K562 (cell line): ENCODE measurements at regions not wholly inside any gene's neighbourhood (a gene's known extent, or its start where the extent isn't known, plus 50 kb on each side); places are given as distances from the start of the nearest gene placed in this dataset.

ENCODE experiments used
- ATAC-seq: fragments of 200-7000 bp; cut with Tn5 transposase; 3 replicates; pipeline ENCODE4 v1.9.1; 2020; ENCODE audit warnings: moderate library complexity
- BruUV-seq: library from RNA; stranded (reverse); fragments of 400-500 nt; replicated peaks from 2 replicates; lab custom pipeline; 2021; lab: Mats Ljungman, UMichigan
- CTCF ChIA-PET: fragments of 300-600 bp; formaldehyde crosslinking; extraction: SDS; loops from one replicate; lab custom pipeline; 2021; ENCODE audit warnings: low intra/inter-chr PET ratio; lab: Yijun Ruan, JAX
- POLR2A ChIA-PET: fragments of 300-600, 350-650 bp; sonication (Branson Sonifier 250); formaldehyde crosslinking; extraction: SDS; loops from one replicate; lab custom pipeline; 2021; ENCODE audit warnings: antibody characterized with exemption, inconsistent platforms; lab: Yijun Ruan, JAX
- DNase-seq, 4 experiments: peaks; one replicate each; pipeline versions ENCODE4 v3.0.0 to v3.0.0-alpha.2; 2011 to 2018; ENCODE audit warnings: low spot score in 3 of 4, mixed read lengths in 3 of 4; ENCODE audit errors: extremely low read depth in 1 of 4
- FAIRE-seq: peaks from 2 replicates; lab custom pipeline; 2011; peaks lifted over from hg19 to GRCh38; lab: Jason Lieb, UNC
- H2AFZ ChIP-seq: 2 replicates; pipeline ENCODE4 v1.6.0; 2011; ENCODE audit warnings: low read depth, low read length, control low read depth, inconsistent platforms
- H3K27ac ChIP-seq: fragments of 200-600 bp; 3 replicates; pipeline ENCODE4 v1.8.0; 2011; ENCODE audit warnings: low read depth, mild to moderate bottlenecking, control low read depth, inconsistent platforms, low read length, moderate library complexity, mixed read lengths; ENCODE audit errors: extremely low read depth
- H3K27me3 ChIP-seq, 2 experiments: fragments of 300-600 bp in 1 of 2; 2 replicates in 1 of 2; 3 replicates in 1 of 2; pipeline versions ENCODE4 v1.6.0 to v1.8.0; 2011; ENCODE audit warnings: inconsistent platforms in 2 of 2, low read length in 2 of 2, mild to moderate bottlenecking in 1 of 2, mixed read lengths in 1 of 2, moderate library complexity in 1 of 2; ENCODE audit not compliant: control insufficient read depth in 2 of 2, insufficient read depth in 2 of 2
- H3K36me3 ChIP-seq: fragments of 300-600 bp; 3 replicates; pipeline ENCODE4 v1.8.0; 2011; ENCODE audit warnings: mild to moderate bottlenecking, low read length, inconsistent platforms; ENCODE audit not compliant: control insufficient read depth, insufficient read depth
- H3K4me1 ChIP-seq, 2 experiments: fragments of 200-600 bp in 1 of 2; replicated peaks in 1 of 2; 2 replicates in 1 of 2; 3 replicates in 1 of 2; pipeline versions ENCODE4 v1.5.1 to v1.8.0; 2011; ENCODE audit warnings: inconsistent platforms in 2 of 2, low read length in 2 of 2, mild to moderate bottlenecking in 1 of 2, mixed read lengths in 1 of 2, moderate library complexity in 1 of 2; ENCODE audit not compliant: control insufficient read depth in 2 of 2, insufficient read depth in 2 of 2
- H3K4me2 ChIP-seq: 2 replicates; pipeline ENCODE4 v1.6.1; 2011; ENCODE audit warnings: low read length, control low read depth, inconsistent platforms, mixed read lengths; ENCODE audit not compliant: insufficient read depth
- H3K4me3 ChIP-seq: fragments of 200-600 bp; sonication (generic), shearing (Covaris generic); 2 replicates; pipeline ENCODE4 v1.5.1; 2016; ENCODE audit warnings: control low read depth, inconsistent platforms
- H3K79me2 ChIP-seq: fragments of 200-600 bp; 3 replicates; pipeline ENCODE4 v1.8.0; 2011; ENCODE audit warnings: low read length, inconsistent platforms; ENCODE audit not compliant: control insufficient read depth, insufficient read depth
- H3K9ac ChIP-seq, 2 experiments: 2 replicates each; pipeline versions ENCODE4 v1.6.0 to v1.6.1; 2011; ENCODE audit warnings: low read depth in 2 of 2, low read length in 2 of 2, control low read depth in 1 of 2, inconsistent platforms in 1 of 2, mild to moderate bottlenecking in 1 of 2, mixed read lengths in 1 of 2; ENCODE audit not compliant: insufficient read depth in 1 of 2
- H3K9me1 ChIP-seq: one replicate; pipeline ENCODE4 v1.6.0; 2011; ENCODE audit warnings: inconsistent platforms, mild to moderate bottlenecking, low read length, moderate library complexity; ENCODE audit not compliant: control insufficient read depth, insufficient read depth
- H3K9me3 ChIP-seq: replicated peaks from 2 replicates; pipeline ENCODE4 v1.5.1; 2011; ENCODE audit warnings: low read depth, low read length, inconsistent platforms; ENCODE audit not compliant: control insufficient read depth, insufficient read depth
- H4K20me1 ChIP-seq: replicated peaks from 2 replicates; pipeline ENCODE4 v1.6.1; 2011; ENCODE audit warnings: low read length, inconsistent platforms, mixed read lengths; ENCODE audit not compliant: control insufficient read depth, insufficient read depth
- BCL6 ChIP-seq: fragments of 250-450 bp; sonication (Bioruptor Pico); IDR thresholded peaks from 2 replicates; pipeline ENCODE4 v1.4.0; 2020
- CBX3 ChIP-seq, 2 experiments: IDR thresholded peaks; 1 replicate in 1 of 2; 2 replicates in 1 of 2; pipeline ENCODE4 v1.6.1; 2012; ENCODE audit warnings: inconsistent platforms in 2 of 2, low read length in 2 of 2, borderline replicate concordance in 1 of 2, control low read depth in 1 of 2
- CHCHD3 ChIP-seq: fragments of 250-450 bp; sonication (Bioruptor Pico); IDR thresholded peaks from 2 replicates; pipeline ENCODE4 v2.1.2; 2022; ENCODE audit warnings: mild to moderate bottlenecking
- EP400 ChIP-seq: fragments of 450-650 bp; IDR thresholded peaks from 2 replicates; pipeline ENCODE4 v1.6.1; 2017; ENCODE audit warnings: antibody characterized with exemption, mild to moderate bottlenecking, moderate library complexity
- IFI16 ChIP-seq: fragments of 250-450 bp; sonication (Bioruptor Pico); IDR thresholded peaks from 2 replicates; pipeline ENCODE4 v2.1.2; 2022; ENCODE audit warnings: mild to moderate bottlenecking, inconsistent platforms
- LCOR ChIP-seq: sonication (generic); formaldehyde crosslinking; IDR thresholded peaks from 2 replicates; pipeline ENCODE4 v1.8.0; 2022; ENCODE audit warnings: mild to moderate bottlenecking, missing genetic modification reagents
- LEF1 ChIP-seq: fragments of 450-650 bp; IDR thresholded peaks from 2 replicates; pipeline ENCODE4 v1.6.1; 2016; ENCODE audit warnings: mild to moderate bottlenecking
- MED1 ChIP-seq: sonication (generic); formaldehyde crosslinking; IDR thresholded peaks from 2 replicates; pipeline ENCODE4 v1.8.1; 2023; ENCODE audit warnings: missing genetic modification reagents, borderline replicate concordance
- POLR2AphosphoS5 ChIP-seq: IDR thresholded peaks from 2 replicates; pipeline ENCODE4 v1.6.1; 2011; ENCODE audit warnings: mild to moderate bottlenecking, low read depth, low read length, moderate library complexity; ENCODE audit not compliant: control insufficient read depth, insufficient read depth
- RERE ChIP-seq: sonication (generic); formaldehyde crosslinking; IDR thresholded peaks from 2 replicates; pipeline ENCODE4 v1.8.0; 2023; ENCODE audit warnings: missing genetic modification reagents, mild to moderate bottlenecking, borderline replicate concordance
- SNIP1 ChIP-seq: fragments of 450-650 bp; IDR thresholded peaks from 2 replicates; pipeline ENCODE4 v1.7.1; 2017; ENCODE audit warnings: low read depth, mild to moderate bottlenecking
- SRSF1 ChIP-seq: fragments of 200-400 bp; formaldehyde crosslinking; IDR thresholded peaks from 2 replicates; pipeline ENCODE4 v1.6.1; 2017; ENCODE audit warnings: mild to moderate bottlenecking, low read depth, low read length, moderate library complexity
- SRSF7 ChIP-seq: fragments of 200-400 bp; formaldehyde crosslinking; optimal IDR thresholded peaks from 2 replicates; pipeline ENCODE3; 2017; ENCODE audit warnings: mild to moderate bottlenecking, low read depth, low read length
- ZNF165 ChIP-seq: fragments of 250-450 bp; sonication (Bioruptor Pico); IDR thresholded peaks from 2 replicates; pipeline ENCODE4 v1.4.0; 2020; ENCODE audit warnings: borderline replicate concordance
- ZNF444 ChIP-seq: fragments of 250-450 bp; sonication (Bioruptor Pico); IDR thresholded peaks from 2 replicates; pipeline ENCODE4 v1.4.0; 2020; ENCODE audit warnings: mild to moderate bottlenecking, moderate library complexity
- in situ Hi-C: fragments of 300-500 bp; cut with MboI; formaldehyde crosslinking; loops from 4 replicates; pipeline ENCODE4 v1.15.0; 2018; ENCODE audit warnings: inconsistent platforms, mixed read lengths
- intact Hi-C: fragments of 100-400 bp; cut with micrococcal nuclease; formaldehyde crosslinking; loops from 2 replicates; pipeline ENCODE4 v1.14.2; 2022
- TF ChIP-seq, protein P1 (sequence below): fragments of 450-650 bp; formaldehyde crosslinking; IDR thresholded peaks from 2 replicates; pipeline ENCODE4 v1.4.0; 2022; ENCODE audit warnings: missing genetic modification characterization

GRCh38 chr11:26017903-26018302 lies 314.0 kb upstream of the ANO3 start (continued):
- TF ChIP-seq RERE: no peak
- TF ChIP-seq, all 486 proteins: peak for 0

DNA sequence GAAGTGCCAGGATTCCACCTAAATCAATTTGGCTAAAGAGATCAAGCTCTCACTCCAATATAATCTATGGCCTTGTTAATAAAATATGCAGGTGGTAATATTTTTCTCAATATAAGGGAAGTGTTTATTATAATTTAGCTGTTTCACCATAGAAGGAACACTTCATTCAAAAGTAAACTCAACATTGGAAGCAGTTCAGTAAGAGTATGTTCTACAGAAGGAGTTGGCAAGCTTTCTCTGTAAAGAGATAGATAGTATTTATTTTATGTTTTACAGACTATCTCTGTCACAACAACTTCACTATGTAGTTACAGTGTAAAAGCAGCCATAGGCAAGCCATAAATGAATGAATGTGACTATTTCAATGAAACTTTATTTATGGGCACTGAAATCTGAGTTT lies 313.6 kb upstream of the ANO3 start:
- H3K27me3 ChIP-seq: no peaks in the 10 kb centered on the region
- H3K4me3 ChIP-seq: no peak overlapping the region
- H3K27ac ChIP-seq: no peak overlapping the region
- no peak for ATAC-seq
- ChIA-PET POLR2A (no interaction called here), CTCF (no interaction called here)
- H3K9me1 ChIP-seq: no peaks in the 10 kb centered on the region
- H4K20me1 ChIP-seq: no peaks in the 10 kb centered on the region
- FAIRE-seq: no peak
- intact Hi-C loops (no loop called here), in situ Hi-C loops (no loop called here)
- no peaks in the 10 kb centered on the region for H3K9me3 ChIP-seq
- H3K4me1 ChIP-seq: no peaks in the 10 kb centered on the region
- no peaks in the 10 kb centered on the region for H3K79me2 ChIP-seq
- H2AFZ ChIP-seq: no peak overlapping the region
- no peak overlapping the region for H3K4me2 ChIP-seq
- H3K36me3 ChIP-seq: no peaks in the 10 kb centered on the region
- BruUV-seq: no TSS peak
- DNase-seq: no peak
- no peak overlapping the region for H3K9ac ChIP-seq
- TF ChIP-seq, protein P1, sequence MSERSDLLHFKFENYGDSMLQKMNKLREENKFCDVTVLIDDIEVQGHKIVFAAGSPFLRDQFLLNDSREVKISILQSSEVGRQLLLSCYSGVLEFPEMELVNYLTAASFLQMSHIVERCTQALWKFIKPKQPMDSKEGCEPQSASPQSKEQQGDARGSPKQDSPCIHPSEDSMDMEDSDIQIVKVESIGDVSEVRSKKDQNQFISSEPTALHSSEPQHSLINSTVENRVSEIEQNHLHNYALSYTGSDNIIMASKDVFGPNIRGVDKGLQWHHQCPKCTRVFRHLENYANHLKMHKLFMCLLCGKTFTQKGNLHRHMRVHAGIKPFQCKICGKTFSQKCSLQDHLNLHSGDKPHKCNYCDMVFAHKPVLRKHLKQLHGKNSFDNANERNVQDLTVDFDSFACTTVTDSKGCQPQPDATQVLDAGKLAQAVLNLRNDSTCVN (CRISPR knock-in tag): no peak
- no peak for TF ChIP-seq SRSF1
- TF ChIP-seq LEF1: no peak
- no peak for TF ChIP-seq BCL6 (CRISPR knock-in tag)
- no peak for TF ChIP-seq POLR2AphosphoS5
- TF ChIP-seq ZNF444 (CRISPR knock-in tag): no peak
- TF ChIP-seq CHCHD3 (CRISPR knock-in tag): no peak
- no peak for TF ChIP-seq IFI16
- no peak for TF ChIP-seq SNIP1
- TF ChIP-seq SRSF7: no peak
- no peak for TF ChIP-seq MED1 (CRISPR knock-in tag)
- TF ChIP-seq LCOR: no peak
- TF ChIP-seq ZNF165 (CRISPR knock-in tag): no peak
- no peak for TF ChIP-seq EP400
- no peak for TF ChIP-seq CBX3 (IDR thresholded peaks at IDR 0.05; ENCODE audit: borderline replicate concordance in 1 of 2, low read length in 2 of 2)
